NCI-H345 (cell line): ENCODE measurements at regions not wholly inside any gene's neighbourhood (a gene's known extent, or its start where the extent isn't known, plus 50 kb on each side); places are given as distances from the start of the nearest gene placed in this dataset.
A peak's percentile ranks its signal among the peaks of the same experiment; 100 is the strongest.

Source experiments
- DNase-seq: peaks from one replicate; lab custom pipeline; 2025; lab: John Stamatoyannopoulos, UW

DNA sequence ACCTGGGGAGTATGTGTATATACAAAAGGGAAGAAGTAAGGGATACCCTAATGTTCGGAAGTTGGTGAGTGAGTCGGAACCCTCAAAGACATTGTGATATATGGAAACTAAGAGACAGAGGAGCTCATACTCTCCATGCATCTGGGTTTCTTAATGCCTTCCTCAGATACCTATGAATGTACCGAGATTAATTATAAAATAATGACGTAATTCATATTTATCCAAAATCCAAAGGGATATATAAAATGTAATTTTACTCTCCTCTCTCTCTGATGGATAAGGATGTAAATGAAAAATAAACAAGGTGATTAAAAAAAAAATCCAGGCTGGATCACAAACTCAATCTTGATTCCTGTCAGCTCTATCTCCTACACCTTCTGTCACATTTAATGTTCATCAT is 275.9 kb upstream of the FAM241A start:
- DNase-seq = no peak

GRCh38 chr4:111871802-111872201 is 273.5 kb upstream of the FAM241A start:
- no peak for DNase-seq

DNA sequence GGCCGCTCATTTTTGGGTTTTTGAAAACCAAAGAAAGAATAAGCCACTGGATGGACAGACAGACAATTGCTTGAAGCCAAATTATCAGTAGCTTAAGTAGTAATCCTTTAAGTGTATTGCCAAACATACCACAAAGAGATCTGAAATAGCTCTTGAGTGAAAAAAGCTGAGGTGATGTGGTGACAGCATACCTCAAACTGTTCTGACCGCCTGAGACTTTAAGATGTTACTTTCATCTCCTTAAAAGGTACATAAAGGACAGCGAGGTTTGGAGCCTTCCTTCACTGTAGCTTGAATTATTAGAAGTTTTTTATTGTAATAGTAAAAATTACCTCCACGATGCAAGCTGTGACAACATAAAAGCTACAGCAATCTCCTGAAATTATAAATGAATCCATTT is 271.5 kb upstream of the FAM241A start:
- no peak for DNase-seq

- DNase-seq = no peak
These were observed 265.7 kb upstream of the FAM241A start for GRCh38 chr4:111879539-111879938.

GRCh38 chr4:111880116-111880515 is 265.1 kb upstream of the FAM241A start:
- DNase-seq = no peak

DNA sequence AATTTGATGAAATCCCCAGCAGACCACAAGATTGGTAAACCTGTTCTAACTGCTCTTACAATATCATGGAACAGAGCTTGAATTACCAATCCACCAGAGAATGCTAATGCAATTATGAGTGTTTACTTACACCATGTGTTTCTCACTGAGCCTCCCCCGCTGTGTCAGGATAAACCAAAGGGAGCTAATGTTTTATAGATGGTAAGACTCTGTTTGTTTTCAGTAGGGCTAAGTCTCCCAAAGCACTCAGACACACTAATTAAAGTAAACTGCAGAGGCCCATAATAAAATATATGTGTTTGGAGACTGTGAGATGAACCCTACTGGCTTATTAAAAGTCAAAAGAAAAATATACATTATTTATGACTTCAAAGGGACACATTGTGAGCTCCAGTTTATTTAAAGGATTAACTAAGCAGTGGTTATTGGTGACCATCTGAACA is 261.7 kb upstream of the FAM241A start:
- peak; percentile 72 for DNase-seq

DNA sequence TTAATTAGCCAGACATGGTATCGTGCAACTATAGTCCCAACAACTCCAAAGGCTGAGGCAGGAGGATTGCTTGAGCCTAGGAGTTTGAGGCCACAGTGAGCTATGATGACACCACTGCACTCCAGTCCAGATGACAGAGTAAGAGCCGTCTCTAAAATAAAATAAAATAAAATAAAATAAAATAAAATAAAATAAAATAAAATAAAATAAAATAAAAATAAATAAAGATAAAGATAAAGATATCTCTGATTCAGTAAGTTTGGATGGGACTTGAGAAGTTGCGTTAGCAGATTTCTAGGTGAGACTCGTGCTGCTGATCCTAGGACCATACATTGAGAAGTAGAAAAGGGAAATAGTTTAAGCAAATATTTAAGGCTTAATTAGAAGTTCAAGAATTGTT is 254.8 kb upstream of the FAM241A start:
- DNase-seq = no peak

DNA sequence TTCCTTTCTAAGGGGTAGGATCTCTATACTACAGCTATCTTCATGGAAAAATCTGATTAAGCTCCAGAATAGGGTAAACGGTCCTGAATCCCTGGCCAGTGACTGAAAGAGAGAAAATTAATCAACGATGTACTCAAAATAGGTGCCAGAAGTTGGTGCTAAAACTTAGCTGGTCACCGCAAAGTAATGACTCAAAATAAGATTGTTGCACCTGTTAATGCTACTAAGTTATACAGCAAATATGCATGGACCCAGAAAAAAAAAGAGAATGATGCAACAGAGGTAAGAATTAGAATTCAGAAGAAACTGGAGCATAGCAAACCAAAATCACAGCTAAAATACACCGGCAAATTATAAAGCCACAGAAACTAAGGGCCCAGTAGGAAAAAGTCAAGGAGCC is 239.7 kb upstream of the FAM241A start:
- no peak for DNase-seq

- no peak for DNase-seq
These were observed 225.6 kb upstream of the FAM241A start for GRCh38 chr4:111919639-111920038.

DNA sequence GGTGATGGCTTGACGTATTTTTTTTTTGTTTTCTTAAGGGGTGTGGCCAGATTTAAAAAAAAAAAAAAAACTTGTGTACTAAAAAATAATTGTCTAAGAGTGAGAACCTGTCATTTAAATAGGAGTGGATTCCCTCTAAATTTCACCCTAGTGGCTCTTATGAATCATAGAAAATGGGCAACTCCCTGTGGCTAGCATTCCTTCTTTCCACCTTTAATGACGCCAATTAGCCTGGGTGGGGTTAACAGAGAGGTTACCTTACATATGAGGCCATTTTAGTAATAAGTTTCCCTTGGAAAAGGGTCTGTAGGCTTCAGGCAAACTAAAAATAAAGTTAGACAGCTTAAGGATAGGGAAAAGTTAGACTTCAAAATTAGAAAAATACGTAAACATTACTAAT is 223.5 kb upstream of the FAM241A start:
- DNase-seq = no peak

- DNase-seq = no peak
These were observed 221.5 kb upstream of the FAM241A start for GRCh38 chr4:111923786-111924185.

DNA sequence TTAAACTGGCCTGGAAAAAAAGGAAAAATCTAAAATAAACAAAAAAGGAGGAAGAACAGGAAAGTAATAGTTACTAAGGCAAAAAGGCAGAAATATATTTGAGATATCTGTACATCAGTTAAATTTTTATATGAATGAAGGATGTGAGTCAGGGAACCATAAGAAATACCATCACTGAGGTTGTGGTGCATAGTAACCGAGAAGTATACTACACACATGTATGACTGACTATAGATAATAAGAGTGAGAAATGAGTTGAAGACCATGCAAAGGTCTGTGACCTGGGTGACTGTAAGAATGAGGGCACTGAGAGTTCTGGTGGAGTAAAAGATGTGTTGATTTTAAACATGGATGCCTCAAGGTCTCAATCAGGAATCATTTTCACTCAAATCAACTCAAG is 220.6 kb upstream of the FAM241A start:
- no peak for DNase-seq

GRCh38 chr4:111930659-111931058 is 214.6 kb upstream of the FAM241A start:
- DNase-seq = no peak

DNA sequence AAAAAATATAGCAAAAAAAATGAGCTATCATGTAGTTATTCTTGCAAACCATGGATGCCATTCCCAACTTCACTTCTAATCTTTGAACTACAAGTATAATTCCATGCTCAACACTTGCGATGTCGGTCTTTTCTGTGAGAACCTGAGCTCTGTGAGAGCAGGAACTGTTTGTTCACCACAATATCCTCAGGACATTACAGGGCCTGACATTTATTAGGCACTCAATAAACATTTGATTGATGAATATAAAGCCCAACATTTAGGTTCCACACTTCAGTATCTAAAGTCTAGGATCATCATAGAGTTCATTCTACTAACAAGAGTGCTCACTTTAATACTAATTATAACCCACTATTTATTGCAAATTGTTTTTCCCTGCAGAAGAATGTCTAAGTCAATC is 211.6 kb upstream of the FAM241A start:
- DNase-seq = no peak

GRCh38 chr4:111934314-111934713 is 210.9 kb upstream of the FAM241A start:
- DNase-seq = no peak

GRCh38 chr4:111937368-111937767 is 207.9 kb upstream of the FAM241A start:
- peak; percentile 10 for DNase-seq

DNA sequence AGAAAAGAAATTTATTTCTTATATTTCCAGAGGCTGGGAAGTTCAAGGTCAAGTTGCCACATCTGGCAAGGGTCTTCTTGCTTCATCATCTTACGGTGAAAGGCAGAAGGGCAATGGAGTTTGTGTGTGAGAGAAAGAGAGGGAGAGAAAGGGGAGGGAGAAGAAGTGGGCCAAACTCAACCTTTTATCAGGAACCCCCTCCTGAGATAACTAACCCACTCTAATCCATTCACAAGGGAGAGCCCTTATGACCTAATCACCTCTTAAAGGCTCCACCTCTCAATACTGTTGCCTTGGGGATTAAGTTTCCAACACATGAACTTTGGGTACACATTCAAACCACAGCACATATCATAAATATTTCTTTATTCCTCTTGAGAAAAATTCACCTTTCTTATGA is 203.3 kb upstream of the FAM241A start:
- no peak for DNase-seq

DNA sequence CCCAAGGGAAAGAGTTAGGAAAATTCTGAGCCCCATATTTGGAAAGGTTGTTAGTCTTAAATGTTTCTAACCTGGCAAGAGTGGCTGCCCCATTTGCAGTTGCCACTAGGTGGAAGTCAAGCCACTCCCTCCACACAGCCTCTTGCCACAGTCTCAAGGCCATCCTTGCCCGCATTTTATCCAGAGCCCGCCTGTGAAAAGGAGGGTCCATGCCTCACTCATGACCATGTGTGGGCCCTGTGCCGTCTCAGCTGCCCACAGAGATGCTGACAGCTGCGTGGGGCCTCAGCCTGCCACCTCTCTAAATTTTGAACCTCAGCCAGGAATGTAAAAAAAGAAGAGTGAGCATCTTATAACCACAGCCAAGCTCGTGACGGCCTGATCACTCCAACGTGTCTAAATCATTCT is 201.5 kb upstream of the FAM241A start:
- DNase-seq = peak; percentile 10

GRCh38 chr4:111945014-111945413 is 200.2 kb upstream of the FAM241A start:
- DNase-seq = no peak

GRCh38 chr4:111946800-111947199 is 198.5 kb upstream of the FAM241A start:
- no peak for DNase-seq

- DNase-seq = no peak
These were observed 192.6 kb upstream of the FAM241A start for GRCh38 chr4:111952688-111953087.

- no peak for DNase-seq
These were observed 190.7 kb upstream of the FAM241A start for GRCh38 chr4:111954550-111954949.

DNA sequence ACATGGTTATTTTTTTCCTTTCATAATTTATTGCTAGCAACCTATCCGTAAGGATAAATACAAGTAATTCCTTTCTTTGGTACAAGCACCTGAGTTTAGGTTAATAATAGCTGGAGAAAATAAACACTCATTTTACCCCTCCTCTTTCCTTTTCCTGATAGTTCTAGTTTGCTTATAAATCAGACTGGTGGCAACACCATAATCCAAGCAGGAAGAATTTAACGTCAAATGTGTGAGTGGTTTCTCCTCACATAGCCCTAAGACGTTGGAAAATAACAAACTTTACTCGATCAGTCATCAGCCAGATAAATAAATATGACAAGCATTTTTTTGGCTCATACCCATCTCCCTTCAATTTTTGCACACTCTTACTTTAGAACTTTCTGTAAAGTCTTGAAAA is 190.3 kb upstream of the FAM241A start:
- no peak for DNase-seq

DNA sequence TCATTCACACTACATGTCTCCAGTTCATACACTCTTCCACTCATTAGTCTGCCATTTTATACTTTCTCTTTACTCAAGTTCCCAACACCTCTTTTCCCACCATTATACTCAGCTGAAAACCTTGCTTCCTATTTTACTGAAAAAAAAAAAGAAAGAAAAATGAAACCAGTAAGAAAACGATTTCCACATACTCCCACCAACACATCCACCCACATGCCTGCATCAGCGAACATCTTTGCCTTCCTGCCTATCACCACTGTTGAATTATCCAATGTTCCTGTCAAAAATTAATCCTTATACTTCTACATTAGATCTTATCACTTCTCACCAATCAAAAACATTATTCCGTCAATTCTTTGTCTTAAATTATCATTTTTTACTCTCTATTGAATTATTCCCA is 188.1 kb upstream of the FAM241A start:
- DNase-seq = no peak

DNA sequence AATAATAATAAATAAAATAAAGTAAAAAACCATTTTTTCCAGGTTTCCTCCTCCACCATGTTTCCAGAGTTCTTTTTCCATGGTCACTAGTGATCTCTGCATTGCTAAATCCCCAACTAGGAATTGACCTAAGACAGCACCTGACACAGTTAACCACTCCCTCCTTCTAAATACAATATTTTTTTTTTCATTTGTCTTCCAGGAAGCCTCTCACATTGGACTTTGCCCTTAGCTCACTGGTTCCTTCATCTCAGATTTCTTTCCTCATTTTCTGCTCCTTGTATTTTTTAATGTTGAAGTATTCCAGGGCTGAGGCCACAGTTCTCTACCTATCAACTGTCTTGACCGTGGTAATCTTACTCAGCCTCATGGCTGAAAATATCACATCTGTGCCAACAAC is 187.3 kb upstream of the FAM241A start:
- no peak for DNase-seq
